ENCODE measurements at regions not wholly inside any gene's neighbourhood (a gene's known extent, or its start where the extent isn't known, plus 50 kb on each side); places are given as distances from the start of the nearest gene placed in this dataset.
A peak's percentile ranks its signal among the peaks of the same experiment; 100 is the strongest.

DNA sequence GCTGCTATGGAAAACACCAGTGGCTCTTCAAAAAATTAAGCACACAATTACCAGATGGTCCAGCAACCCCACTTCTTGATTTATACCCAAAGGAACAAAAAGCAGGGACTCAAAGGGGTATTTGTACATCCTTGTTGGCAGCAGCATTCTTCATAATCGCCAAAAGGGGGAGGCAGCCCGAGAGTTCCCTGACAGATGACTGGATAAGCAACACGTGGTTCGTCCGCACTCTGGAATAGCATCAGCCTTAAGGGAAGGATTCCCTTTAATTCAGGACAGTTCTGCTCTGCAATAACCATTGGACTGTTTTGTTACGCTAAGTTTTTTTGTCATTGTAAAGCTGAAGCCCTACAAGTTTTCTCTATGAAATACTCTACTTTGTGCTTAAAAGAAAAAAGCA lies 76.7 kb upstream of the TWIST2 start:
- Histone ChIP-seq H3K4me1 (ENCODE audit: insufficient read depth, insufficient read length) (no peaks in the 10 kb centered on the region), H3K27me3 (ENCODE audit: insufficient read depth, insufficient read length) (peaks cover 6% of the 10 kb centered on the region), H3K9ac (ENCODE audit: insufficient read length, low read depth) (no peak overlapping the region), H3K36me3 (ENCODE audit: insufficient read depth, insufficient read length, low read length) (no peaks in the 10 kb centered on the region), H3K4me3 (ENCODE audit: insufficient read length, low read depth) (no peak overlapping the region), H3K9me3 (ENCODE audit: insufficient read depth, low read length) (no peaks in the 10 kb centered on the region; the same call in 1 of the 2 replicates)
- peak; percentile 15 for DNase-seq (ENCODE audit: low read depth, low spot score)
- TF ChIP-seq YY1 (IDR thresholded peaks at IDR 0.05; ENCODE audit: insufficient read depth, insufficient read length): no peak
- TF ChIP-seq ZNF274 (IDR thresholded peaks at IDR 0.05; ENCODE audit: low read depth, low read length): no peak
- no peak for TF ChIP-seq SUZ12 (IDR thresholded peaks at IDR 0.05; ENCODE audit: extremely low read depth, insufficient read depth, insufficient read length)

DNA sequence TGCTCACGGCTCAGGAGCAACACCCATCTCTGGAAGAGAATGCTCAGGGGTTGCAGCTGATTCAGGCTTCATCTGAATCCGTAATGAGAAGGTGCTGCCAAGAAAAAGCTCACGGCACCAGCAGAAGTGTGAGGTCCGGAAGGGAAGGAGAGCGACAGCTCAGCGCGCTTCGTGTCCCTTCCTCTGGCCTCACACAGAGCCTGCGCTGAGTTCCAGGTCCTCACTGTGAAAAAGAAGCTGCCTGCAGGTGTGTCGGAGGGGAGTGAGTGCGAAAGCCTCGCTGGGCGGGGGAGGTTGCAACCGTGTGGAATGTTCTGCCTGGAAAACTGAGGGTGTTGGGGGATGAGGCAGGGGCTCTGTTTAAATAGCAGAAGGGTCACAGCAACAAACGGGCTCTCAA lies 76.2 kb upstream of the TWIST2 start:
- H3K4me3 ChIP-seq (ENCODE audit: insufficient read length, low read depth): no peak overlapping the region
- peaks cover 3% of the 10 kb centered on the region for H3K27me3 ChIP-seq (ENCODE audit: insufficient read depth, insufficient read length)
- no peaks in the 10 kb centered on the region for H3K36me3 ChIP-seq (ENCODE audit: insufficient read depth, insufficient read length, low read length)
- no peaks in the 10 kb centered on the region for H3K4me1 ChIP-seq (ENCODE audit: insufficient read depth, insufficient read length)
- TF ChIP-seq ZNF274 (IDR thresholded peaks at IDR 0.05; ENCODE audit: low read depth, low read length) (no peak), SUZ12 (IDR thresholded peaks at IDR 0.05; ENCODE audit: extremely low read depth, insufficient read depth, insufficient read length) (no peak), YY1 (IDR thresholded peaks at IDR 0.05; ENCODE audit: insufficient read depth, insufficient read length) (no peak)
- no peak for DNase-seq (ENCODE audit: low read depth, low spot score)
- no peaks in the 10 kb centered on the region; the same call in 1 of the 2 replicates for H3K9me3 ChIP-seq (ENCODE audit: insufficient read depth, low read length)
- no peak overlapping the region for H3K9ac ChIP-seq (ENCODE audit: insufficient read length, low read depth)

DNA sequence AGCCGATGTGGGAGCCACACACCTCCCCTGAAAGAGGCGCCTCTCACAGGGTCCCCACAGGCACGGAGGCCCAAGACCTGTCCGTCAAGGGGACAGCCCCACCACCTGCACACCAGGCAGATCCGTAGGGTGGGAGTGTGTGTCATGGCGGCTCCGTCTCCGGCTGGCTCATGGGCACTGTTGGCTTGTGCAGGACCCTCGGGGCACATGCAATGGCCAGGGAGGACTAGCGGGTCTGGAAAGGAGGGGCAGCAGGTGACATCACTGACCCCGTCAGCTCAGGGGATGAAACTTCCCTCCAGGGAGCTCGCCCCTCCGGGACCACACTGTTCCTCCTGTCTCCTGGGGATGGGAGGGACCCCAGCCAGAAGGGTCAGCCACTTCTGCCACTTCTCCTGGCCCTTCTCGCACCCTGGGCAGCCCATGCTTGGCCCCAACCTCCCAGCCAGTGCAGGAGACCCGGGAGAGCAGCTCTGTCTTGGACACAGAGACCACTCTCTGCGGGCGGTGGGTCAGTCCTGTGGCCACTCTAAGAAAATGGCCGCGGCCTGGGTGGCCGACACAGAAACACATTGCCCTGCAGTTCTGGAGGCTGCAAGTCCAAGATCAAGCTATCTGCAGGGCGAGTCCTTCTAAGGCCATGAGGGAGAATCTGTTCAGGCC lies 75.1 kb upstream of the TWIST2 start:
- DNase-seq (ENCODE audit: low read depth, low spot score): no peak
- Histone ChIP-seq H3K4me3 (ENCODE audit: insufficient read length, low read depth) (no peak overlapping the region), H3K27me3 (ENCODE audit: insufficient read depth, insufficient read length) (peaks cover under 1% of the 10 kb centered on the region), H3K9ac (ENCODE audit: insufficient read length, low read depth) (no peak overlapping the region), H3K36me3 (ENCODE audit: insufficient read depth, insufficient read length, low read length) (no peaks in the 10 kb centered on the region), H3K4me1 (ENCODE audit: insufficient read depth, insufficient read length) (no peaks in the 10 kb centered on the region), H3K9me3 (ENCODE audit: insufficient read depth, low read length) (no peaks in the 10 kb centered on the region; the same call in 1 of the 2 replicates)
- TF ChIP-seq SUZ12 (IDR thresholded peaks at IDR 0.05; ENCODE audit: extremely low read depth, insufficient read depth, insufficient read length) (no peak), ZNF274 (IDR thresholded peaks at IDR 0.05; ENCODE audit: low read depth, low read length) (no peak), YY1 (IDR thresholded peaks at IDR 0.05; ENCODE audit: insufficient read depth, insufficient read length) (no peak)

DNA sequence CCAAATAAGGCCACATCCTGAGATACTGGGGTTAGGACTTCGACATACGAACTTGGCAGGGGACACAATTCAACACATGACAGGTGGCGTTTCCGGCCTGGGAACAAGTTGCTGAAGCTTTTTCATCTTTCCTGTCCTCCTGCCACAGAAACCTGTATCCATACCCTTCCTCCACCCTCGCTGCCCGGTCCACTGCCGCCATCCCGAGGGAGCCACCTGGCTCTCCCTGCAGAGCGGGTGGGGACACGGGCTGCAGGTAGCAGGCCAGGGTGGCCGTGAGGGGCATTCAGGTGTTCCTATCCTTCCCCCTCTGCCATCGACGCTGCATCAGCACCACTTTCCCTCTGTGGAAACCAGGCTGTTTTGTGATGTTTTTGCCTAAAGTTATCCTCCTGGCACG lies 74.4 kb upstream of the TWIST2 start:
- no peak for TF ChIP-seq SUZ12 (IDR thresholded peaks at IDR 0.05; ENCODE audit: extremely low read depth, insufficient read depth, insufficient read length)
- TF ChIP-seq YY1 (IDR thresholded peaks at IDR 0.05; ENCODE audit: insufficient read depth, insufficient read length): no peak
- TF ChIP-seq ZNF274 (IDR thresholded peaks at IDR 0.05; ENCODE audit: low read depth, low read length): no peak
- no peak overlapping the region for H3K9ac ChIP-seq (ENCODE audit: insufficient read length, low read depth)

DNA sequence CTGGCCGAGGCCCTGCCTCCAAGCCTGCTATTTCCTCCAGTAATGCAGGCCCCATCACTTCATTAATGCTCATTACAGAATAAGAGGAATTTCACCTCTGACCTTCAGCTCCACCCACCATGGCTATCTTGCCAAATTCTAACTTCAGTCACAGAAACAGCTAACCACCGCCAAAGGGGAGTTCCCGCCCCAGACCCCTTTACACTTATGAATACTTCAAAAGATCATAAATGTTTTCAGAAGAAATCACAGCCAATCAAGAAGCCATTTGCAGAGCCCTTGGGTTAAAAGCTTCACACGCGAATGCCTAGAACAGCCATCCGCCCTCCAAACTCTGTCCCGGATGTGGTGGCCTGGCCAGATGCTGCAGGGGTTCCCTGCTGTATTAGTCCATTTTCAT lies 73.8 kb upstream of the TWIST2 start:
- Histone ChIP-seq H3K9me3 (ENCODE audit: insufficient read depth, low read length) (no peaks in the 10 kb centered on the region; the same call in 1 of the 2 replicates), H3K27me3 (ENCODE audit: insufficient read depth, insufficient read length) (no peaks in the 10 kb centered on the region), H3K9ac (ENCODE audit: insufficient read length, low read depth) (no peak overlapping the region), H3K4me1 (ENCODE audit: insufficient read depth, insufficient read length) (no peaks in the 10 kb centered on the region), H3K36me3 (ENCODE audit: insufficient read depth, insufficient read length, low read length) (no peaks in the 10 kb centered on the region), H3K4me3 (ENCODE audit: insufficient read length, low read depth) (no peak overlapping the region)
- DNase-seq (ENCODE audit: low read depth, low spot score): no peak
- no peak for TF ChIP-seq YY1 (IDR thresholded peaks at IDR 0.05; ENCODE audit: insufficient read depth, insufficient read length)
- no peak for TF ChIP-seq ZNF274 (IDR thresholded peaks at IDR 0.05; ENCODE audit: low read depth, low read length)
- no peak for TF ChIP-seq SUZ12 (IDR thresholded peaks at IDR 0.05; ENCODE audit: extremely low read depth, insufficient read depth, insufficient read length)

More for the DNA sequence above, 74.4 kb upstream of the TWIST2 start:
- Histone ChIP-seq H3K4me1 (ENCODE audit: insufficient read depth, insufficient read length) (no peaks in the 10 kb centered on the region), H3K9me3 (ENCODE audit: insufficient read depth, low read length) (no peaks in the 10 kb centered on the region; the same call in 1 of the 2 replicates), H3K27me3 (ENCODE audit: insufficient read depth, insufficient read length) (no peaks in the 10 kb centered on the region), H3K4me3 (ENCODE audit: insufficient read length, low read depth) (no peak overlapping the region), H3K36me3 (ENCODE audit: insufficient read depth, insufficient read length, low read length) (no peaks in the 10 kb centered on the region)
- no peak for DNase-seq (ENCODE audit: low read depth, low spot score)

DNA sequence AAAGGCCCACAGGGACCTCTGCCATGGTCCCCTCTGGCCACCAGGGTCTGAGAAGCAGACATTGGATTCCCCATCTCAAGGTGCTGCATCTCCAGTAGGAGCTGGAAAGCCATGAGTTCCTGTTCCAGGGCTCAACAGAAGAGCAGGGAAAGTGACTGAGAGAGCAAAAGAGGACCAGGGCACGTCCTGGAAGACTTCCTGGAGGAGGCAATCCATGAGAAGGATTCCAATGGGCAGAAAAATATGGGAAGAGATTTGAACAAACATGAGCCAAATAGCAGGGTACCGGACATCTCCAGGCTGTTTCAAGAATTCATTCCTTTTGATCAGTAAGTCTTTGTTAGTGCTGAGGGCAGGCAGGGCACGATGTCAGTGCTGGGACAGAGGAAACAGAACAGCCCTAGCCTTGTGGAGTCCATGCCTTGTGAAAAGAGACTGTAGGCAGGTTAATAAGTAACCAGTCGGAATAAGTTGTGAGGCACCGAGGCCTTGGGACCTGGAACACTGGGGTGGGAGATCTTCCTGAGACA lies 72.8 kb upstream of the TWIST2 start:
- no peaks in the 10 kb centered on the region; the same call in 1 of the 2 replicates for H3K9me3 ChIP-seq (ENCODE audit: insufficient read depth, low read length)
- no peak overlapping the region for H3K4me3 ChIP-seq (ENCODE audit: insufficient read length, low read depth)
- H3K4me1 ChIP-seq (ENCODE audit: insufficient read depth, insufficient read length): no peaks in the 10 kb centered on the region
- TF ChIP-seq ZNF274 (IDR thresholded peaks at IDR 0.05; ENCODE audit: low read depth, low read length) (no peak), YY1 (IDR thresholded peaks at IDR 0.05; ENCODE audit: insufficient read depth, insufficient read length) (no peak), SUZ12 (IDR thresholded peaks at IDR 0.05; ENCODE audit: extremely low read depth, insufficient read depth, insufficient read length) (no peak)
- H3K27me3 ChIP-seq (ENCODE audit: insufficient read depth, insufficient read length): no peaks in the 10 kb centered on the region
- H3K9ac ChIP-seq (ENCODE audit: insufficient read length, low read depth): no peak overlapping the region
- no peaks in the 10 kb centered on the region for H3K36me3 ChIP-seq (ENCODE audit: insufficient read depth, insufficient read length, low read length)
- no peak for DNase-seq (ENCODE audit: low read depth, low spot score)

DNA sequence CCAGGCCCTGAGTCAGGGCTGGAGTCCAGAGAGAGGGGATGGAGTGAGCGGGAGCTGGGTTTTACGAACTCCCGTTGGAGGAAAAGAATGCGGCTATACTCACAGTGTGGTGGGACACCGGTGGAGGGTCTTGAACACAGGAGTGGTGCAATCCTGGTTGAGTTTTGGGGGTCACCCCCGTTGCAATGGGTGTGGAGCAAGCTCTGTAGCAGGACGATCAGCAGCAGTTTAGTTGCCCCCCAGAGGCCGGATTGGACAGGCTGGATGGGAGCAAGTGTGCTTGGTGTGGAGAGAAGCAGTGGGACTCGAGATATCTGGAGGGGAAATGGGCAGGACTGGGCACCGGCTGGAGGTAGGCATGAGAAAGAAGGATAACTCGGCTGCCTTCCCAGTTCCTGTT lies 72.3 kb upstream of the TWIST2 start:
- no peaks in the 10 kb centered on the region; the same call in 1 of the 2 replicates for H3K9me3 ChIP-seq (ENCODE audit: insufficient read depth, low read length)
- TF ChIP-seq SUZ12 (IDR thresholded peaks at IDR 0.05; ENCODE audit: extremely low read depth, insufficient read depth, insufficient read length): no peak
- TF ChIP-seq YY1 (IDR thresholded peaks at IDR 0.05; ENCODE audit: insufficient read depth, insufficient read length): no peak
- TF ChIP-seq ZNF274 (IDR thresholded peaks at IDR 0.05; ENCODE audit: low read depth, low read length): no peak
- no peak overlapping the region for H3K9ac ChIP-seq (ENCODE audit: insufficient read length, low read depth)
- no peak overlapping the region for H3K4me3 ChIP-seq (ENCODE audit: insufficient read length, low read depth)
- no peaks in the 10 kb centered on the region for H3K27me3 ChIP-seq (ENCODE audit: insufficient read depth, insufficient read length)
- DNase-seq (ENCODE audit: low read depth, low spot score): no peak
- no peaks in the 10 kb centered on the region for H3K36me3 ChIP-seq (ENCODE audit: insufficient read depth, insufficient read length, low read length)
- H3K4me1 ChIP-seq (ENCODE audit: insufficient read depth, insufficient read length): no peaks in the 10 kb centered on the region

Data from NT2/D1 (cell line).